MM.1S (cell line): ENCODE measurements at regions not wholly inside any gene's neighbourhood (a gene's known extent, or its start where the extent isn't known, plus 50 kb on each side); places are given as distances from the start of the nearest gene placed in this dataset.

Source experiments
- EZH2 ChIP-seq: fragments of 300-600 bp; sonication (generic); optimal IDR thresholded peaks from 2 replicates; pipeline ENCODE3; 2017; ENCODE audit warnings: low read depth, mild to moderate bottlenecking, antibody characterized with exemption, low read length, mixed read lengths
- EZH2phosphoT487 ChIP-seq: fragments of 300-600 bp; sonication (generic); IDR thresholded peaks from 2 replicates; pipeline ENCODE4 v1.6.1; 2018; ENCODE audit warnings: antibody characterized with exemption, low read length
- TF ChIP-seq, protein P1 (sequence below): fragments of 300-600 bp; sonication (generic); IDR thresholded peaks from 2 replicates; pipeline ENCODE4 v1.5.1; 2016; ENCODE audit warnings: antibody characterized with exemption, low read length, mixed read lengths

DNA sequence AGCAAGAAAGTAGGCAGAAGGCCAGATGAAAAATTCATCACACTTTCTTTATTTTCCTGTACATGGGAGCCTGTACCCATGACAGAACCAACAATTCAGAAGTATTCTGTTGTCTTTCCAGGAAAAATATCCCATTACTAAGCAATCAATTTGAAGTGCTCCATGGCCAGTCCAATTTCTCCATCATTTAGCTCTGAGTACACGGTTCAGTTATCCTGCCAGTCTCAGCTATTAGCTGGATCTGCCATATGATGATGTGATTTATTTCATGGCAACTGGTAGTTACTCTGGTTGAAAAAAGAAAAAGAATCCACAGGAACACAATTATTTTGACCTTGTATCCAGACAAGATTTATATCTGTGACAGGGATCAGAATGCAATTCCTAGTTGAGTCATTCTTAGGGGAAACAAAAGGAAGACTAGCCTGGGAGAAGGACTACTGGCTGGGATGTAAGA, 70.6 kb upstream of the GORAB start:
- TF ChIP-seq, protein P1, sequence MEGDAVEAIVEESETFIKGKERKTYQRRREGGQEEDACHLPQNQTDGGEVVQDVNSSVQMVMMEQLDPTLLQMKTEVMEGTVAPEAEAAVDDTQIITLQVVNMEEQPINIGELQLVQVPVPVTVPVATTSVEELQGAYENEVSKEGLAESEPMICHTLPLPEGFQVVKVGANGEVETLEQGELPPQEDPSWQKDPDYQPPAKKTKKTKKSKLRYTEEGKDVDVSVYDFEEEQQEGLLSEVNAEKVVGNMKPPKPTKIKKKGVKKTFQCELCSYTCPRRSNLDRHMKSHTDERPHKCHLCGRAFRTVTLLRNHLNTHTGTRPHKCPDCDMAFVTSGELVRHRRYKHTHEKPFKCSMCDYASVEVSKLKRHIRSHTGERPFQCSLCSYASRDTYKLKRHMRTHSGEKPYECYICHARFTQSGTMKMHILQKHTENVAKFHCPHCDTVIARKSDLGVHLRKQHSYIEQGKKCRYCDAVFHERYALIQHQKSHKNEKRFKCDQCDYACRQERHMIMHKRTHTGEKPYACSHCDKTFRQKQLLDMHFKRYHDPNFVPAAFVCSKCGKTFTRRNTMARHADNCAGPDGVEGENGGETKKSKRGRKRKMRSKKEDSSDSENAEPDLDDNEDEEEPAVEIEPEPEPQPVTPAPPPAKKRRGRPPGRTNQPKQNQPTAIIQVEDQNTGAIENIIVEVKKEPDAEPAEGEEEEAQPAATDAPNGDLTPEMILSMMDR = no peak
- TF ChIP-seq EZH2phosphoT487 (no peak), EZH2 (no peak)
